Skin of body (tissue), 1 donor: ENCODE measurements at regions not wholly inside any gene's neighbourhood (a gene's known extent, or its start where the extent isn't known, plus 50 kb on each side); places are given as distances from the start of the nearest gene placed in this dataset.
"Not testable (repeated sequence)": the region's sequence is repeated elsewhere in the genome, so short reads cannot be mapped to it uniquely, and the experiment has no call there.

Experiments used
- DNase-seq: peaks from one replicate; lab custom pipeline; 2025; lab: John Stamatoyannopoulos, UW

DNA sequence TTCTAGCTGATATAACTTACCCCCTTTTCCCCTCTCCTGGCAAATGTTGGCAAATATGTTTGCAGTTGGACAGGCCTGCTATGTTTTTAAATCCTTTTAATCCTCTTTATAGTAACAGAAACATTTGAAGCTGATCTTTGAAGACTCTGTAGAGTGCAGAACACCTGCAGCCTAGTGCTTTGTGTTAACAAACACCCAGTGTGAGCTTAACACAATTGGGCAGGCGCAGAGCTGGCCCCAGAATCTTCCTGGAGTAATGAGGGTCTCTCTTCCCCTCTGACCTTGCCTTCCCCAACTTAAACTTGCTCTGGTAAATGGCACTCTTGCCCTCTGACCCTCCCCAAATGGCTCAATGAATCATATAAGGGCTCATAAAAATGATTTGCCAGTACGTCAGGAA lies 247.9 kb upstream of the LYPLAL1 start:
- DNase-seq: no peak

DNA sequence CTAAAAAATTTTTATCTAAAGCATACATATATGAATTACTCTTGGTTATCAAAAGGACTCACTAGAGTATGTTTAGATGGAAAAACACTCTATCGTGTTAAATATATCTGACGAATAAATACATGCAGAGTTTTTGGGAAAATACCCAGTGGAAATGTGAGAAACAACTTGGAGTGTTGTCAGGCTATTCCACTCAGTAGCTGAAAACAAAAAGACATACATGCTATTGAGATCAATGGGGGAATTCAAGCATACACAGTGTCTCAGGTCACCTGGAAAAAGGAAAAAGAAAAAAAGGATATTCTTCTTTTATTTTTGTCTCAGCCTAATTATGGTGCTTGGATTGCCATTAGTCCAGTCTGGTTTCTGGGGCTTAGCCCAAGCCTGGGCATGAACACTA lies 247.0 kb upstream of the LYPLAL1 start:
- no peak for DNase-seq

DNA sequence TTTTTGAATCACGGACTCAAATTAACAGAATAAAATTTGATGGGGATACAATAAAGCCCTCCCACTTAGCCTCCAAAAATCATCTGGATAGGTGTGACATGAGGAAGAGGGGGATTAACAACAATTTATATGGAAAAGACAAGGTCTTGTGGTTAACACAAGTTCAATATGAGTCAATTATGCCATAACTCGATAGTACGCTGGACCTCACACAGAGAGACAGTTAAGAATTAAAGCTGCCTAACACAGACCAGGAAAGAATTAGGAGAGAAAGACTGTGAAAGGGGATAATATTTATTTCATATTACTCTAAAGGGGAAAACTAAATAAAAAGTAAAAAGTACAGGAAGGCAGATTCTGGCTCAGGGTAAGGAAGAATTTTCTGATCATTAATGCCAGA lies 243.7 kb upstream of the LYPLAL1 start:
- DNase-seq: no peak

- DNase-seq: peak; percentile 43
These were observed 243.0 kb upstream of the LYPLAL1 start for GRCh38 chr1:218930472-218931241.

- no peak for DNase-seq
These were observed 242.4 kb upstream of the LYPLAL1 start for GRCh38 chr1:218931324-218931723.

GRCh38 chr1:218933513-218933912 lies 240.2 kb upstream of the LYPLAL1 start:
- DNase-seq: no peak

- DNase-seq: not testable (repeated sequence)
These were observed 238.3 kb upstream of the LYPLAL1 start for GRCh38 chr1:218935408-218935807.

DNA sequence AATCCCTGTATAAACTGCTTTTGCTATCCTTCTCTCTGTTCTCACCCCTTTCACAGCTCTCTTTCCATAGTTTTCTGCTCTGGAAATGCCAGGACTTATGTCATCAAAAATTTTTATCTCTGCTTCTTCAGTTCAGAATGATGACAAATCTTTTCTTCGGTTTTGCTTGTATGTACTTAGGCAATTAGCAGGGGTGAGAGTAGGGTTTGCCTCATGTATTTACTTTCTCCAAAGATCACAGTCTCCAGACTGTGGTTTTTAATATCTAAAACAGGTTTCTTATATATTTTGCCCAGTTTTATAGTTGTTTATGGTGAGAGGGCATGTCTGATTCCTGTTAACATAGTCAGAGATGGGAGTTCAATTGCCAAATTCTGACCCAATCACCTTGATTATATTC lies 235.4 kb upstream of the LYPLAL1 start:
- DNase-seq: no peak

GRCh38 chr1:218939095-218939494 lies 234.6 kb upstream of the LYPLAL1 start:
- DNase-seq: no peak

DNA sequence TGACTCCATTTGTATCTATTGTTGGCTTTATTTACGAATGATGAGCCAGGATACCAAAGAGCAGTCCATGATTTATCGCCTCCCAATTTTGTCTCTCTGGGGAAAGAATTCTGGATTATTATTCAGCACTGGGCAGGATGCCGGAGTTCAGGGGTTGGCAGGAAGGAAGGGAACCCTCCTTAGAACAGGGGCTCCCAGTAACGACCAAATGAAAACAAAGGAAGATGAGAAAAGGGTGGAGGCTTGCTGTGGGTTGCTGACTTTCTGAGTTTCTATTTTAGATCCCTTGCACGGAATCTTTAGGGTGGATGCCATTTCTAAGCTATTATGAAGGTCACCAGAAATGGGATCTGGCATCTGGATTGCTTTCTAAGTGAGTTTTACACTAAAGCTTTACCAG lies 231.2 kb upstream of the LYPLAL1 start:
- DNase-seq: no peak

GRCh38 chr1:218943371-218943770 lies 230.3 kb upstream of the LYPLAL1 start:
- DNase-seq: no peak

DNA sequence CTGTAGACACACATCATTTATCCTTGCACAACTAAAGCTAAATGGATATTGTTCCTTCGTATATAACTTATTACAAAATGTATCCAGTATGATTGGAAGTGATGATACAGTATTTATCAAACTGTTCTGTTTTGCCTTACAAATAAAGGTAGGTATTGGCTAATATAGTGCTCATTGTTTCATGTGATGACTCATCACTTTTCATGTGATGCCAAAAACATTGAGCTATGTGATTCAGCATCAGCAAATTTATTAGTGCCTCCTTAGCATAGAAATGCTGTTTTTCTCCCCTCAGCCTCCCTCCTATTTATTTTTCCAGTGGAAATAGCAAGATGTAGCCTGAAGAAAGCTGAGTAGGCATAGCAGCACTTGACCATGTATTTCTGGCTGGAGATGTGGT lies 228.6 kb upstream of the LYPLAL1 start:
- DNase-seq: no peak

- DNase-seq: no peak
These were observed 227.5 kb upstream of the LYPLAL1 start for GRCh38 chr1:218946147-218946546.

DNA sequence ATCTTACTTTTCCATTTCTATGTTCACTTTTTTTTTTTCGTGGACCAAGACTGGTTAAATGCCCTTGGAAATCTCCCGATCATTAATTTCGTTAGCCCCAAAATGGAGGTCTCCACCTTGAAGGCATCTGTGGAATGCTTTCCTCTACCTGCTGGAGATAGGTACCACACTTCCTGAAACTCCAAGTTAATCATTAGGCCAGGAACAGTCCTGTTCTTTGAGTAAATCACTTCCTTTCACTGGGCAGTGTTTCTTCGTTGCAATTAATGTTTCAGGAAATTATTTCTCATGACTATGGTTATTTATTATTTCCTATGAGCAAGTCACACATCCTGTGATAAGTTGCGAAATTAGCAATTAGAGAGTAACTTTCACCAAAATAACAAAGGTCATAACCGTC lies 225.2 kb upstream of the LYPLAL1 start:
- DNase-seq: no peak

DNA sequence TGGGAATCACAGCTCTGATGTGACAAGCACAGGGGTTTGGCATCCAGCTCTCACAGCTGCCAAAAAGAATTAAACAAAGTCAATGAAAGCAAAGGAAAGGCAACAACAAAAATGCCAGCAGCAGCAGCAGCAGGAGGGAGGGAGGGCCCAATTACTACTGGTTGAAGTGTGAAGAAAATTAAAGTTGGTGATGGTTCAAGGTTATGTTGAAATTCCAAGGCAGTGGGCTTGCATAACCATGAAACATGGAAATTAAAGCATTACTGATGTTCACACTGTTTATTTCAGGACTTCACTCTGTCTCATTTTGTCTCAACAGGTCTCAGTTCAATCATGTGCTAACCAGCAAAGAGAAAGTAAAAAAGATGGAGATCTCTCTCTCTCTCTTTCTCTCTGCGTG lies 220.3 kb upstream of the LYPLAL1 start:
- DNase-seq: no peak

GRCh38 chr1:218957971-218958370 lies 215.7 kb upstream of the LYPLAL1 start:
- DNase-seq: no peak

- DNase-seq: no peak
These were observed 213.9 kb upstream of the LYPLAL1 start for GRCh38 chr1:218959784-218960183.

DNA sequence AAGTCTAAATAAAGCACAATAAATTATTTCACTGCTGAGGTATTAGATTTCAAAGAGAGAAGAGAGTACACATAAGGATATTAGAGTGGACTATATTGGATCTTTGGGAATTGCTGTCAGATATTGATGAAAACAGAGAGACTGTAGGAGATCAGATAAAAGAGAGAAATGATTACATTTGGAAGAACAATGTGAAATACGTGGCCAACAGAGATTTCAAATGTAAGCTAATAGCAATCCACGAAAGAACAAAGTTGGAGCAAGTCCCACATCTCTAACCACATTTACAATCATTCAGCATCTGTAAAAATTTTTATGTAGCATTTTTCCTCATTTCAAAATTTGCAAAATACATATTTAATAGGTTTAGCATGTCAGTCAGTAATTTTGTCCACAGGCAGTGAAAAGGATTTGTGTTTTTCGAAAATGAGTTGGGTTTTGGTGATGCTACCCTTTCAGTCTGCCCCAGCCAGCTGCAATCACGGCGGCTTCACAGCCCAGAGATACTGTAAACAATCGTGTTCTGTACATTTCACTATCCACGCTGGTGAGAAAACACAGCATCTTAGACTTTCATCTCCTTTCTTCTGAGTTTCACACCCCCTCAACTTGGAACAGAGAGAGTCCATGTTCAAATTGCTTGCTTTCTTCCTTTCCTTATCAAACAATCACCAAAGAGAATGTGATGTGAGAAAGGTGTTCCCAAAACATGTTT lies 209.1 kb upstream of the LYPLAL1 start:
- peak; percentile 76 for DNase-seq

GRCh38 chr1:218965821-218966220 lies 207.9 kb upstream of the LYPLAL1 start:
- DNase-seq: peak; percentile 50

- DNase-seq: no peak
These were observed 206.4 kb upstream of the LYPLAL1 start for GRCh38 chr1:218967254-218967653.

- no peak for DNase-seq
These were observed 205.8 kb upstream of the LYPLAL1 start for GRCh38 chr1:218967836-218968235.

- DNase-seq: peak; percentile 87
These were observed 204.7 kb upstream of the LYPLAL1 start for GRCh38 chr1:218969006-218969405.

DNA sequence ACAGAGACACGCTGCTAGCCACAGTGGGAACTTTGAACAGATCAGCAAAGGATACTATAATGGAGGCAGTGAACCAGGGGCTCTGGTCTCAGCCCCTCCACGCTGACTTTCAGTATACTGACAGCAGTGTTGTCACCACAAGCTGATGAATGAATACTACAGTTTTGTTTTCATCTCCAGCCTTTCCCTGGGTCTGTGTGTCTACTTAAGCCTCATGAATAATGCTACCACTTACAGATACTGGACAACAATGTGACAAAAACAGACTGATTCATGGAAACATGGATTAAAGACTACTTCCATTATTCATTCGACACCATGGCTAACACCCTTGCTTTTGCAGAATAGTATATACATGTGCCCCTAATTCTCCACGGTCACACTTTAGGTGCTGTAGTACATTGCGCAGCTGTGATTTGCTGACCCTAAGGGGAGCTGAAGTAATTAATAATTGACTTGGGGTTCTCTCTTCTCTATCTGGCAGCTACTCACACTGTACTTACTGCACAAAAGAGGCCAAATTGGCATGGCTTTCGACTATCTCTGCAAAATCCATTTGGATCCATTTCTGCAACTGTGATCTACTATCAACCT lies 203.2 kb upstream of the LYPLAL1 start:
- DNase-seq: peak; percentile 45
